ENCODE measurements at regions not wholly inside any gene's neighbourhood (a gene's known extent, or its start where the extent isn't known, plus 50 kb on each side); places are given as distances from the start of the nearest gene placed in this dataset.

DNA sequence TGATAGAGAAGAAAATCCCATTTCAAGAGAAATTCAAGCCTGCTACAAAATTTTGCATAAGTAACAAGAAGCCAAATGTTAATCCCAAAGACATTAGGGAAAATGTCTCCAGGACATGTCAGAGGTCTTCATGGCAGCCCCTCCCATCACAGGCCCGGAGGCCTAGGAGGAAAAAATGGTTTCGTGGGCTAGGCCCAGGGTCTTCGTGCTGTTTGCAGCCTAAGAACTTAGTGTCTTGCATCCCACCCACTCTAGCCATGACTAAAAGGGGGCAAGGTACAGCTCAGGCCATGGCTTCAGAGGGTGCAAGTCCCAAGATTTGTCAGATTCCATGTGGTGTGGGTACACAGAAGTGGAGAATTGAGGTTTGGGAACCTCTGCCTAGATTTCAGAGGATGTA lies 57.8 kb upstream of the TAPT1 start:
- 92% methylated on average over 3 of the region's 3 CpGs; no CpG with 5 or more reads in 1 of the 2 donors for WGBS, 2 donors (ENCODE audit: low coverage in 1 of 2)
- TF ChIP-seq CTCF (IDR thresholded peaks at IDR 0.05) (no peak), POLR2A (IDR thresholded peaks at IDR 0.05) (no peak), POLR2AphosphoS5 (IDR thresholded peaks at IDR 0.05) (no peak), EP300 (IDR thresholded peaks at IDR 0.05; ENCODE audit: low read depth) (no peak)
- Histone ChIP-seq H3K36me3 (no peaks in the 10 kb centered on the region), H3K9me3 (no peaks in the 10 kb centered on the region), H3K4me1 (no peaks in the 10 kb centered on the region), H3K27ac (no peak overlapping the region), H3K27me3 (peaks cover 13% of the 10 kb centered on the region), H3K4me3 (no peak overlapping the region)
- no peak for DNase-seq
- in situ Hi-C loops (cut with MboI; ENCODE audit: low pct_ligation_motif_present in 1 of 4, low pct_unique_long_range_greater_than_20kb in 1 of 4, low sequenced_read_pairs in 3 of 4), result loop anchor here (25.0 kb wide), 5 partner anchors 153 to 1178 kb away; no protein-coding TSS in a partner anchor
- intact Hi-C loops (cut with DNase I; ENCODE audit: low total_unique reads), result no loop called here

DNA sequence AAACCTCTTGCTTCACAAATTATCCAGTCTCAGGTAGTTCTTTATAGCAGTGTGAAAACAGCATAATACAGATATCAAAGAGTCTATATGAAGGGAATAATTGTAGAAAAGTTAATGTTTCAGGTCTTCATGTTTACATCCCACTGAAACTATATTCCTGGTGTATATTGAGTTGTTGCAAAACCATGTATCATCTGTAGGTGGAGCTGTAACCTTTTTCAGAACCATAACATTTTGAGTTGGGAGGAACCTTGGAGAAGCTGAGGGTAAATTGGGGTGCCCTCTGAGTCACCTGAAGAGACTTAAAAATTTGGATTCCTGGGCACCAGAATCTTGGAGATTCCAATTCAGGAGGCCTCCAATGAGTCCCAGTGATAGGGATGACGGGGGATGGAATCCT lies 51.9 kb upstream of the TAPT1 start:
- WGBS, 2 donors (ENCODE audit: low coverage in 1 of 2), result 80 to 89% methylated on average over 1 of the region's 1 CpG
- no peaks in the 10 kb centered on the region for H3K27me3 ChIP-seq
- intact Hi-C loops (cut with DNase I; ENCODE audit: low total_unique reads) (no loop called here), in situ Hi-C loops (cut with MboI; ENCODE audit: low pct_ligation_motif_present in 1 of 4, low pct_unique_long_range_greater_than_20kb in 1 of 4, low sequenced_read_pairs in 3 of 4) (loop anchor here (25.0 kb wide), 5 partner anchors 159 to 1184 kb away; no protein-coding TSS in a partner anchor)
- no peaks in the 10 kb centered on the region for H3K4me1 ChIP-seq
- TF ChIP-seq EP300 (IDR thresholded peaks at IDR 0.05; ENCODE audit: low read depth) (no peak), POLR2A (IDR thresholded peaks at IDR 0.05) (no peak), POLR2AphosphoS5 (IDR thresholded peaks at IDR 0.05) (no peak), CTCF (IDR thresholded peaks at IDR 0.05) (no peak)
- DNase-seq, result no peak
- no peaks in the 10 kb centered on the region for H3K36me3 ChIP-seq
- H3K27ac ChIP-seq, result no peak overlapping the region
- no peak overlapping the region for H3K4me3 ChIP-seq
- H3K9me3 ChIP-seq, result peaks cover 8 to 11% of the 10 kb centered on the region in 2 donors

Data from transverse colon (tissue), 4 donors.